K562 (cell line): ENCODE measurements at regions not wholly inside any gene's neighbourhood (a gene's known extent, or its start where the extent isn't known, plus 50 kb on each side); places are given as distances from the start of the nearest gene placed in this dataset.

Experiments
- ATAC-seq: fragments of 200-7000 bp; cut with Tn5 transposase; 3 replicates; pipeline ENCODE4 v1.9.1; 2020; ENCODE audit warnings: moderate library complexity
- BruUV-seq: library from RNA; stranded (reverse); fragments of 400-500 nt; replicated peaks from 2 replicates; lab custom pipeline; 2021; lab: Mats Ljungman, UMichigan
- CTCF ChIA-PET: fragments of 300-600 bp; formaldehyde crosslinking; extraction: SDS; loops from one replicate; lab custom pipeline; 2021; ENCODE audit warnings: low intra/inter-chr PET ratio; lab: Yijun Ruan, JAX
- POLR2A ChIA-PET: fragments of 300-600, 350-650 bp; sonication (Branson Sonifier 250); formaldehyde crosslinking; extraction: SDS; loops from one replicate; lab custom pipeline; 2021; ENCODE audit warnings: antibody characterized with exemption, inconsistent platforms; lab: Yijun Ruan, JAX
- DNase-seq, 4 experiments: peaks; one replicate each; pipeline versions ENCODE4 v3.0.0 to v3.0.0-alpha.2; 2011 to 2018; ENCODE audit warnings: low spot score in 3 of 4, mixed read lengths in 3 of 4; ENCODE audit errors: extremely low read depth in 1 of 4
- FAIRE-seq: peaks from 2 replicates; lab custom pipeline; 2011; peaks lifted over from hg19 to GRCh38; lab: Jason Lieb, UNC
- H2AFZ ChIP-seq: 2 replicates; pipeline ENCODE4 v1.6.0; 2011; ENCODE audit warnings: low read depth, low read length, control low read depth, inconsistent platforms
- H3K27ac ChIP-seq: fragments of 200-600 bp; 3 replicates; pipeline ENCODE4 v1.8.0; 2011; ENCODE audit warnings: low read depth, mild to moderate bottlenecking, control low read depth, inconsistent platforms, low read length, moderate library complexity, mixed read lengths; ENCODE audit errors: extremely low read depth
- H3K27me3 ChIP-seq, 2 experiments: fragments of 300-600 bp in 1 of 2; 2 replicates in 1 of 2; 3 replicates in 1 of 2; pipeline versions ENCODE4 v1.6.0 to v1.8.0; 2011; ENCODE audit warnings: inconsistent platforms in 2 of 2, low read length in 2 of 2, mild to moderate bottlenecking in 1 of 2, mixed read lengths in 1 of 2, moderate library complexity in 1 of 2; ENCODE audit not compliant: control insufficient read depth in 2 of 2, insufficient read depth in 2 of 2
- H3K36me3 ChIP-seq: fragments of 300-600 bp; 3 replicates; pipeline ENCODE4 v1.8.0; 2011; ENCODE audit warnings: mild to moderate bottlenecking, low read length, inconsistent platforms; ENCODE audit not compliant: control insufficient read depth, insufficient read depth
- H3K4me1 ChIP-seq, 2 experiments: fragments of 200-600 bp in 1 of 2; replicated peaks in 1 of 2; 2 replicates in 1 of 2; 3 replicates in 1 of 2; pipeline versions ENCODE4 v1.5.1 to v1.8.0; 2011; ENCODE audit warnings: inconsistent platforms in 2 of 2, low read length in 2 of 2, mild to moderate bottlenecking in 1 of 2, mixed read lengths in 1 of 2, moderate library complexity in 1 of 2; ENCODE audit not compliant: control insufficient read depth in 2 of 2, insufficient read depth in 2 of 2
- H3K4me2 ChIP-seq: 2 replicates; pipeline ENCODE4 v1.6.1; 2011; ENCODE audit warnings: low read length, control low read depth, inconsistent platforms, mixed read lengths; ENCODE audit not compliant: insufficient read depth
- H3K4me3 ChIP-seq: fragments of 200-600 bp; sonication (generic), shearing (Covaris generic); 2 replicates; pipeline ENCODE4 v1.5.1; 2016; ENCODE audit warnings: control low read depth, inconsistent platforms
- H3K79me2 ChIP-seq: fragments of 200-600 bp; 3 replicates; pipeline ENCODE4 v1.8.0; 2011; ENCODE audit warnings: low read length, inconsistent platforms; ENCODE audit not compliant: control insufficient read depth, insufficient read depth
- H3K9ac ChIP-seq, 2 experiments: 2 replicates each; pipeline versions ENCODE4 v1.6.0 to v1.6.1; 2011; ENCODE audit warnings: low read depth in 2 of 2, low read length in 2 of 2, control low read depth in 1 of 2, inconsistent platforms in 1 of 2, mild to moderate bottlenecking in 1 of 2, mixed read lengths in 1 of 2; ENCODE audit not compliant: insufficient read depth in 1 of 2
- H3K9me1 ChIP-seq: one replicate; pipeline ENCODE4 v1.6.0; 2011; ENCODE audit warnings: inconsistent platforms, mild to moderate bottlenecking, low read length, moderate library complexity; ENCODE audit not compliant: control insufficient read depth, insufficient read depth
- H3K9me3 ChIP-seq: replicated peaks from 2 replicates; pipeline ENCODE4 v1.5.1; 2011; ENCODE audit warnings: low read depth, low read length, inconsistent platforms; ENCODE audit not compliant: control insufficient read depth, insufficient read depth
- H4K20me1 ChIP-seq: replicated peaks from 2 replicates; pipeline ENCODE4 v1.6.1; 2011; ENCODE audit warnings: low read length, inconsistent platforms, mixed read lengths; ENCODE audit not compliant: control insufficient read depth, insufficient read depth
- ADNP ChIP-seq: fragments of 200-800 bp; sonication (Bioruptor generic); IDR thresholded peaks from 2 replicates; pipeline ENCODE4 v1.6.1; 2016; ENCODE audit warnings: missing genetic modification characterization, missing compliant biosample characterization
- BRF1 ChIP-seq: IDR thresholded peaks from 3 replicates; pipeline ENCODE4 v1.6.1; 2011; ENCODE audit warnings: borderline replicate concordance, mild to moderate bottlenecking; ENCODE audit not compliant: insufficient read length; ENCODE audit errors: extremely low read depth
- CBX3 ChIP-seq, 2 experiments: IDR thresholded peaks; 1 replicate in 1 of 2; 2 replicates in 1 of 2; pipeline ENCODE4 v1.6.1; 2012; ENCODE audit warnings: inconsistent platforms in 2 of 2, low read length in 2 of 2, borderline replicate concordance in 1 of 2, control low read depth in 1 of 2
- DNMT1 ChIP-seq: fragments of 450-650 bp; IDR thresholded peaks from 2 replicates; pipeline ENCODE4 v1.6.1; 2016; ENCODE audit warnings: antibody characterized with exemption, mild to moderate bottlenecking
- ELF4 ChIP-seq: fragments of 450-650 bp; formaldehyde crosslinking; IDR thresholded peaks from 2 replicates; pipeline ENCODE4 v1.4.0; 2022; ENCODE audit warnings: missing genetic modification characterization
- ESRRB ChIP-seq: fragments of 250-450 bp; sonication (Bioruptor Pico); IDR thresholded peaks from 2 replicates; pipeline ENCODE4 v1.5.0; 2020; ENCODE audit warnings: mild to moderate bottlenecking, moderate library complexity, borderline replicate concordance
- HDAC2 ChIP-seq: fragments of 450-650 bp; IDR thresholded peaks from 2 replicates; pipeline ENCODE4 v1.6.1; 2016; ENCODE audit warnings: mild to moderate bottlenecking
- HMG20A ChIP-seq: fragments of 450-650 bp; formaldehyde crosslinking; conservative IDR thresholded peaks from 2 replicates; pipeline ENCODE4 v1.4.0; 2020; ENCODE audit warnings: mild to moderate bottlenecking, mixed read lengths
- MED1 ChIP-seq: sonication (generic); formaldehyde crosslinking; IDR thresholded peaks from 2 replicates; pipeline ENCODE4 v1.8.1; 2023; ENCODE audit warnings: missing genetic modification reagents, borderline replicate concordance
- PHB ChIP-seq: fragments of 250-450 bp; sonication (Bioruptor Pico); IDR thresholded peaks from 2 replicates; pipeline ENCODE4 v1.5.0; 2021
- RBBP5 ChIP-seq: fragments of 200-600 bp; sonication (generic); IDR thresholded peaks from 2 replicates; pipeline ENCODE4 v1.6.1; 2012; ENCODE audit warnings: borderline replicate concordance, mild to moderate bottlenecking, low read length, control low read depth, inconsistent platforms; ENCODE audit not compliant: insufficient read depth, poor library complexity, severe bottlenecking
- RBM34 ChIP-seq: fragments of 200-400 bp; formaldehyde crosslinking; IDR thresholded peaks from 2 replicates; pipeline ENCODE4 v1.6.1; 2018; ENCODE audit warnings: low read length, borderline replicate concordance; ENCODE audit not compliant: insufficient read depth
- SAP30 ChIP-seq: fragments of 200-600 bp; sonication (generic); IDR thresholded peaks from 2 replicates; pipeline ENCODE4 v1.6.1; 2012; ENCODE audit warnings: borderline replicate concordance, low read depth, mild to moderate bottlenecking, moderate library complexity, low read length, control low read depth, inconsistent platforms; ENCODE audit not compliant: insufficient read depth, poor library complexity, severe bottlenecking
- SMAD1 ChIP-seq: fragments of 150-350 bp; IDR thresholded peaks from 2 replicates; pipeline ENCODE4 v1.6.1; 2014; ENCODE audit warnings: low read length, low read depth; ENCODE audit not compliant: partially characterized antibody
- TAL1 ChIP-seq: fragments of 450-650 bp; IDR thresholded peaks from 2 replicates; pipeline ENCODE4 v1.6.1; 2016; ENCODE audit warnings: mild to moderate bottlenecking
- XRCC4 ChIP-seq: IDR thresholded peaks from one replicate; pipeline ENCODE4 v1.6.1; 2011; ENCODE audit not compliant: insufficient read depth, insufficient read length; ENCODE audit errors: extremely low read depth
- ZC3H8 ChIP-seq: fragments of 450-650 bp; IDR thresholded peaks from 2 replicates; pipeline ENCODE4 v1.6.1; 2017
- ZKSCAN1 ChIP-seq: fragments of 150-350 bp; IDR thresholded peaks from 2 replicates; pipeline ENCODE4 v1.6.1; 2016; ENCODE audit warnings: low read depth, low read length
- WGBS: fragments of 100-300 bp; shearing (Covaris generic); methylation state at CpG from one replicate; pipeline ENCODE4 v1.1.6; 2016; ENCODE audit warnings: low coverage, mixed read lengths; ENCODE audit not compliant: insufficient coverage; ENCODE audit errors: missing lambda C conversion rate; 5-methylcytosine and 5-hydroxymethylcytosine counted together
- in situ Hi-C: fragments of 300-500 bp; cut with MboI; formaldehyde crosslinking; loops from 4 replicates; pipeline ENCODE4 v1.15.0; 2018; ENCODE audit warnings: inconsistent platforms, mixed read lengths
- intact Hi-C: fragments of 100-400 bp; cut with micrococcal nuclease; formaldehyde crosslinking; loops from 2 replicates; pipeline ENCODE4 v1.14.2; 2022
- TF ChIP-seq, protein P1 (sequence below): fragments of 250-450 bp; sonication (Bioruptor Pico); IDR thresholded peaks from 2 replicates; pipeline ENCODE4 v1.8.0; 2021; ENCODE audit warnings: moderate library complexity, mild to moderate bottlenecking, inconsistent platforms

DNA sequence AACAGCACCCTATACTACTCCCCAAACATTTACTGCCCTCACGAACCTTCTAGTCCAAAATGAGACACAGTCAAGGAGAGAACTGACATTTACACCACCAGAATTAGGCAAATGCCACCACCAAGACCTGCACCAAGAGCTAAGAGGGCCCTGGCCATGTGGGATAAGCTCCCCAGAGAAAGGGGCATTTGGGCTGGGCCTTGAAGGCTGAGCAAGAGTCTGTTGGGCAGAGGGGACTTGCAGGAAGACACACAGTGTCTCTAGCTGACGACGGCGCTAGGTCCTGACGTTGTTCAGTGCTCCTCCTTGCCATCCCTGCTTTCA is 326.4 kb upstream of the ZMIZ1 start:
- Histone ChIP-seq H2AFZ (no peak overlapping the region), H4K20me1 (peaks cover 10% of the 10 kb centered on the region; the same call in 1 of the 2 replicates), H3K4me1 (no peaks in the 10 kb centered on the region), H3K4me3 (no peak overlapping the region), H3K27me3 (peaks cover 13 to 48% of the 10 kb centered on the region in 2 experiments; a peak in 4 of 5 replicates), H3K79me2 (no peaks in the 10 kb centered on the region), H3K36me3 (no peaks in the 10 kb centered on the region), H3K9me3 (no peaks in the 10 kb centered on the region), H3K4me2 (no peak overlapping the region), H3K9me1 (no peaks in the 10 kb centered on the region), H3K27ac (no peak overlapping the region), H3K9ac (no peak overlapping the region)
- DNase-seq (no peak), ATAC-seq (no peak), FAIRE-seq (no peak)
- no peak for TF ChIP-seq BRF1
- no peak for TF ChIP-seq RBBP5
- TF ChIP-seq TAL1 = no peak
- no peak for TF ChIP-seq HMG20A (CRISPR knock-in tag)
- no peak for TF ChIP-seq PHB
- no peak for TF ChIP-seq HDAC2
- TF ChIP-seq ADNP (tag) = no peak
- TF ChIP-seq ELF4 (CRISPR knock-in tag) = no peak
- no peak for TF ChIP-seq CBX3 (IDR thresholded peaks at IDR 0.05; ENCODE audit: borderline replicate concordance in 1 of 2, low read length in 2 of 2)
- TF ChIP-seq SMAD1 = no peak
- no peak for TF ChIP-seq RBM34
- TF ChIP-seq, protein P1, sequence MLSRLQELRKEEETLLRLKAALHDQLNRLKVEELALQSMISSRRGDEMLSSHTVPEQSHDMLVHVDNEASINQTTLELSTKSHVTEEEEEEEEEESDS = no peak
- no peak for TF ChIP-seq ZC3H8
- no peak for TF ChIP-seq MED1 (CRISPR knock-in tag)
- TF ChIP-seq ESRRB (CRISPR knock-in tag) = no peak
- TF ChIP-seq ZKSCAN1 = no peak
- no peak for TF ChIP-seq XRCC4
- TF ChIP-seq DNMT1 = no peak
- TF ChIP-seq SAP30 = no peak
- 0% methylated on average over 5 of the region's 5 CpGs for WGBS
- ChIA-PET CTCF (no interaction called here), POLR2A (no interaction called here)
- intact Hi-C loops (no loop called here), in situ Hi-C loops (no loop called here)
- no TSS peak for BruUV-seq
